ENCODE measurements at regions not wholly inside any gene's neighbourhood (a gene's known extent, or its start where the extent isn't known, plus 50 kb on each side); places are given as distances from the start of the nearest gene placed in this dataset.

- TF ChIP-seq ZNF592 (IDR thresholded peaks at IDR 0.05), result no peak
- TF ChIP-seq TCF12 (IDR thresholded peaks at IDR 0.05; ENCODE audit: low read depth, low read length), result no peak
- no peak for TF ChIP-seq USF1 (IDR thresholded peaks at IDR 0.05; ENCODE audit: borderline replicate concordance, extremely low read length, insufficient read depth, low read depth, low read length)
- no peak for TF ChIP-seq HDGF (IDR thresholded peaks at IDR 0.05)
- no peak for TF ChIP-seq HSF1 (IDR thresholded peaks at IDR 0.05; ENCODE audit: low read depth, low read length)
- TF ChIP-seq EED (IDR thresholded peaks at IDR 0.05; ENCODE audit: low read depth), result no peak
- no peak for TF ChIP-seq CREM (IDR thresholded peaks at IDR 0.05; ENCODE audit: low read depth)
- TF ChIP-seq ETV6 (conservative IDR thresholded peaks at IDR 0.05 in 1 of 2, IDR thresholded peaks at IDR 0.05 in 1 of 2; ENCODE audit: borderline replicate concordance in 1 of 2, low read depth in 1 of 2), result no peak
- no peak for TF ChIP-seq ZZZ3 (IDR thresholded peaks at IDR 0.05; ENCODE audit: control insufficient read depth, insufficient read length, low read depth)
Measured at GRCh38 chr1:30462166-30462565, 261.2 kb downstream of the MATN1 start (continued).
